ENCODE measurements at regions not wholly inside any gene's neighbourhood (a gene's known extent, or its start where the extent isn't known, plus 50 kb on each side); places are given as distances from the start of the nearest gene placed in this dataset.

DNA sequence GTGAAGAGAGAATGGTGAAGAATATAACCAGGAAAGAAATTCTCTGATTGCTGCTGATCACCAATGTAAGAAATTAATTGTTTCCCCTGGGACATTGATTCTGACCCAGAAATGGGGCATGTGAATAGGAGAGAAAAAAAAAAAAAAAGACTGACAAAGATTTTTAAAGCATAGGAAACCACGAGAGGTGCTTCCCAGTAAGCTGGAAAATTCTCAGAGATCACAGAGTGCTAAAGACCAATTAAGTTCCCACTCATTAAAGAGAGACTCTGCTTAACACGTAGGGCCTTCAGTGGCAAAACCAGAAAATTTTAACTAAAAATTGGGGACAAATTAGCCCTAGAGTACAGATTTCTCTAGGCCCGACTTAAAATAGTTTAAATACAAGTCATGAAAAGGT lies 604.4 kb downstream of the ARAP2 start:
- DNase-seq (no peak), ATAC-seq (no peak)
- no peaks in the 10 kb centered on the region for H3K9me3 ChIP-seq (ENCODE audit: control insufficient read depth, low read length, poor library complexity, severe bottlenecking)
- Mint-ChIP-seq H3K27me3 (no peaks in the 10 kb centered on the region), H3K36me3 (ENCODE audit: low read depth) (no peaks in the 10 kb centered on the region), H3K4me3 (no peak overlapping the region), H3K4me1 (no peaks in the 10 kb centered on the region), H3K27ac (no peak overlapping the region)

DNA sequence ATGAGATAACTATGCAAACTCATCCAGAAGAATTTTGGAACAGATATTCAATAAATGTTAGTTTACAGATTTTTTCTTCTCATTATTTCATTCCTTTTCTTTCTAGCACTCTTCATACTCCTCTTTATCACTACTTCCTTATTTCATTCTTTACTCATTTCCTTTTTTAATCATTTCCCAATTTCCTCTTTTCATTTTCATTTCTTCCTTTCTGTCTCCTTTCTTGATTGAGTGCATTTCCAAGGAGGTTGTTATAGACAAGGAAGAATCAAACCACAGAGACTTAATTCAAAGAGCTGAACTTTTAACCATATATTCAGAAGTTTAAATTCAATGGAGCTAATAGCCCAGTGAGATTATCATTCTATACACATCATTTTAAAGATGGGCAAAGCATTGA lies 600.7 kb downstream of the ARAP2 start:
- Mint-ChIP-seq H3K27ac (no peak overlapping the region), H3K27me3 (no peaks in the 10 kb centered on the region), H3K4me1 (no peaks in the 10 kb centered on the region), H3K36me3 (ENCODE audit: low read depth) (no peaks in the 10 kb centered on the region), H3K4me3 (no peak overlapping the region)
- ATAC-seq (no peak), DNase-seq (no peak)
- H3K9me3 ChIP-seq (ENCODE audit: control insufficient read depth, low read length, poor library complexity, severe bottlenecking): no peaks in the 10 kb centered on the region

DNA sequence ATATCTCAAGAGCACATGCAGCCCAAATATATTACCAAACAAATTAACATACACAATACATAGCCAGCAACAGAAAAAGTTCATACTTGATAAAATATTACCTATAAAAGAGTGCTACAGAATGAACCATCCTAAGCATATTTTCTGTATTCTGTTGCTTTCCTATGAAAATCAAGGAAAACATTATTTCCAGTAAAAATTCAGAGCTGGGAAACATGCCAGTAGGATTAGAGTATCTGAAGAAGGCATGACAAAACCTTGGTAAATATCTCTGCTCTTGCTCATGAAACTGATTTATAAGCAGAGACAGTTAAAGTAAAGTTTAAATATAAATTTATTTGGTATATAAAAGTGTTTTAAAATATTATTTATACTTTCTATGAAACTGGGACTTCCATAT lies 599.7 kb downstream of the ARAP2 start:
- Mint-ChIP-seq H3K36me3 (ENCODE audit: low read depth) (no peaks in the 10 kb centered on the region), H3K4me1 (no peaks in the 10 kb centered on the region), H3K27me3 (no peaks in the 10 kb centered on the region), H3K4me3 (no peak overlapping the region), H3K27ac (no peak overlapping the region)
- DNase-seq (no peak), ATAC-seq (no peak)
- no peaks in the 10 kb centered on the region for H3K9me3 ChIP-seq (ENCODE audit: control insufficient read depth, low read length, poor library complexity, severe bottlenecking)

DNA sequence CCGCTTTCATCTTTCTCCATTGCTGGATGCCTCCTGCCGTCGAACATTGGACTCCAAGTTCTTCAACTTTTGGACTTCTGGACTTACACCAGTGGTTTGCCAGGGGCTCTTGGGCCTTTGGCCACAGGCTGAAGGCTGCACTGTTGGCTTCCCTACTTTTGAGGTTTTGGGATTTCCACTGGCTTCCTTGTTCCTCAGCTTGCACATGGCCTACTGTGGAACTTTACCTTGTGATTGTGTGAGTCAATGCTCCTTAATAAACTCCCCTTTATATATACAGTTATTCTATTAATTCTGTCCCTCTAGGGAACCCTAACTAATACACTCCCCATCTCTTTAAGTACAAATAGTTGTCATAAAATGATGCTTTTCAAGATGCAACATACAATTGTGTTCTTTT lies 595.3 kb downstream of the ARAP2 start:
- DNase-seq: no peak
- Mint-ChIP-seq H3K27ac (no peak overlapping the region), H3K4me1 (no peaks in the 10 kb centered on the region), H3K36me3 (ENCODE audit: low read depth) (no peaks in the 10 kb centered on the region), H3K4me3 (no peak overlapping the region), H3K27me3 (no peaks in the 10 kb centered on the region)
- H3K9me3 ChIP-seq (ENCODE audit: control insufficient read depth, low read length, poor library complexity, severe bottlenecking): no peaks in the 10 kb centered on the region
- no peak for ATAC-seq

DNA sequence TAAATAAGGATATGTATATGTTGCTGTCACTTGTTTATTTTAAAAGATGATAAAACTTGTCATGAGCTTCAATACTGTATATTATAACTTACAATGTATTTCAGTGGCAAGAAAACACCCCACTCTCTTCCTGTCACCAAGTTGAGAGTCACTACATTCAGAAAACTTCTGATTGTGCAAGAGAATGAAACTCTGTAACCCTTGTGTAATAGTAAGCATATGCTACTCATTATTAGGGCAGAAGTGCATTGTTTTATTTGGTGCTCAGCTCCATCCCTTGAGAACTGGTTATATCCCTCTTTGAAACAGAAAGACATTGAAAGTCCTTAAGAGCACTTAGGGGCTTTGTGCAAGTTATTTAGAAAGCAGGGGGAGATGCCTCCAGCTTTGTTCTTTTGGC lies 594.5 kb downstream of the ARAP2 start:
- H3K36me3 Mint-ChIP-seq (ENCODE audit: low read depth): no peaks in the 10 kb centered on the region
- no peak overlapping the region for H3K27ac Mint-ChIP-seq
- no peak overlapping the region for H3K4me3 Mint-ChIP-seq
- H3K9me3 ChIP-seq (ENCODE audit: control insufficient read depth, low read length, poor library complexity, severe bottlenecking): no peaks in the 10 kb centered on the region
- no peaks in the 10 kb centered on the region for H3K4me1 Mint-ChIP-seq
- no peaks in the 10 kb centered on the region for H3K27me3 Mint-ChIP-seq
- DNase-seq (no peak), ATAC-seq (no peak)

DNA sequence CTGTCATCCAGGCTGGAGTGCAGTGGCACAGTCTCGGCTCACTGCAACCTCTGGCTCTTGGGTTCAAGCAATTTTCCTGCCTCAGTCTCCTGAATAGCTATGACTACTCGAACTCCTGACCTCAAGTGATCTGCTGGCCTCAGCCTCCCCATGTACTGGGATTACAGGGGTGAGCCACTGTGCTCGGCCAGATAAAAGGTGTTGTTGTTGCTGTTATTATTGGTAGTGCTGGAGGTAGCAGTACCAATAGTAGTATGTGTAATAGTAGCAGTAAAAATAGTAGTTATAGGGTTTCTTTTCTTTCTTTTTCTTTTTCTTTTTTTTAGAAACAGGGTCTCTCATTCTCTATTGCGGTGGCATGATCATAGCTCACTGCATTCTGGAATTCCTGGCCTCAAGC lies 592.1 kb downstream of the ARAP2 start:
- Mint-ChIP-seq H3K27me3 (no peaks in the 10 kb centered on the region), H3K4me3 (no peak overlapping the region), H3K36me3 (ENCODE audit: low read depth) (no peaks in the 10 kb centered on the region), H3K27ac (no peak overlapping the region), H3K4me1 (no peaks in the 10 kb centered on the region)
- DNase-seq: no peak
- no peaks in the 10 kb centered on the region for H3K9me3 ChIP-seq (ENCODE audit: control insufficient read depth, low read length, poor library complexity, severe bottlenecking)
- ATAC-seq: no peak

DNA sequence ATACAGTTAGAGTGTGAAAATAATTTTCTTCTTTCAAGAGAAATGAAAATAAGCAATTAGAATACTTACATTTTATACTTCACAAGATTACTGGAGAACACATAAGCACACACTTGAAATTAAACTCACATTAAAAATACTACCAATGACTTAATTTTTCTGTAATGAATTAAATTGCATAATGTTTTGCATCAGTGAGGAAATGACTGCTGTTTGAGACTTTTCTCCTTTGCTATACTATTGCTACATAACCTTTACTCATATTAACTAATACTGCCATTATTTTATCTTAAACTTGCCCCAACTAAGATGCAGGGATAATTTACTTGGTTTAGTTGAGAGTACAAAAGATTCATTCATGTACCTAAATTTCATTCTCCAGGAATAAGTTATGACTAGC lies 590.9 kb downstream of the ARAP2 start:
- H3K9me3 ChIP-seq (ENCODE audit: control insufficient read depth, low read length, poor library complexity, severe bottlenecking): no peaks in the 10 kb centered on the region
- no peak for DNase-seq
- Mint-ChIP-seq H3K4me3 (no peak overlapping the region), H3K27me3 (no peaks in the 10 kb centered on the region), H3K36me3 (ENCODE audit: low read depth) (no peaks in the 10 kb centered on the region), H3K27ac (no peak overlapping the region), H3K4me1 (no peaks in the 10 kb centered on the region)
- no peak for ATAC-seq

DNA sequence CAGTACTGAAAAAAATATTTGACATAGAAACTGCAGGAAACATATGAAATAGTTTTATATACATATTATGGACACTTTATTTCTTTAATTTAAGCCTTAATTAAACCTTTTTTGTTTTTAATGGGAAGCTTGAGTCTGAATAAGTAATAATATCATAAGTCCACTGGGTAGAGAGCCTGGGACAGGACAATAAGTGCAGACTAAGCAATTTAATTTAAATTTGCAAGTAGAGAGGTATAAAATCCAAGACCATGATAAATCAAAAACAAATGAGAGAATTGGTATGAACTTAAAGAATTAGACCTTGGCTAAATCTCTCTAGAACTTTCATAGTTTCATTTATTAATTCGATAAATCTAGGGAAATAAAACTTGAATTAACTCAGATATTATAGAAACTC lies 571.2 kb downstream of the ARAP2 start:
- DNase-seq (no peak), ATAC-seq (no peak)
- Mint-ChIP-seq H3K4me1 (no peaks in the 10 kb centered on the region), H3K36me3 (ENCODE audit: low read depth) (no peaks in the 10 kb centered on the region), H3K27ac (no peak overlapping the region), H3K4me3 (no peak overlapping the region), H3K27me3 (no peaks in the 10 kb centered on the region)
- no peaks in the 10 kb centered on the region for H3K9me3 ChIP-seq (ENCODE audit: control insufficient read depth, low read length, poor library complexity, severe bottlenecking)

DNA sequence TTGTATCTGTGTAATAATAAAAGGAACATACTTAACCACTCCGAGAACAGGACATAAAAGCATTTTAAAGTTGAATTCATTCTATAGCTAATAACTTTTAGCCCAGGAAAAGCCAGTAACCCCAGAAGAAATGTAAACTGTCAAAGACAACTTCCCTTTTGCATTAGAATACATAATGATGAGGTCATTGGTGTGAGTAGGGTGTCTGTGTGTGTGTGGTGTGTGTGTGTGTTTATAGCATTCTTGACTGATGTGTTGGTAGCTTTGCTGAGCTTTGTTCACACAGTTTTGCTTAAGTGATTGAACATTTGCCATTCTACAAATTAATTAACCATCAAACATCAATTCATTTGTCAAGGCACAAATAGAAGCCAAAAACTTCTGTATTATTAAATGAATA lies 559.6 kb downstream of the ARAP2 start:
- Mint-ChIP-seq H3K27ac (no peak overlapping the region), H3K36me3 (ENCODE audit: low read depth) (no peaks in the 10 kb centered on the region), H3K27me3 (no peaks in the 10 kb centered on the region), H3K4me1 (no peaks in the 10 kb centered on the region), H3K4me3 (no peak overlapping the region)
- H3K9me3 ChIP-seq (ENCODE audit: control insufficient read depth, low read length, poor library complexity, severe bottlenecking): no peaks in the 10 kb centered on the region
- ATAC-seq: no peak
- no peak for DNase-seq

DNA sequence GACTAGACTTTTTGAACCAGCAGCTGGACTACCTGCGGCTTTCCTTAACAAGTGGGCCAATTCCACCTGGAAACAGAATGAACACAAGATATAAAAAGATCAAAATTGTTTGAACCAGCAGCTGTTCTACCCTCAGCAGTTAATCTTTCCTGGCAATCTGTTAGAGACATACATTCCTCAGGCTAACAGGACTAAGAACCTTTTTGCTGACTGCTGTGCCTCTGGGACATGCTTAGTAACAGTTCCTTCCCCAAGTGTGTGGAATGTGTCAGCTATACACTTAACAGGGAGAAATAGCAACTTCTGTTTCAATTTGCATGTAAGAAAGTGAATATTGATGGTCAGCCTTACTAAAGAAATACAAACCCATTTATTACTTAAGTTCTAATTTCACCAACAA lies 554.4 kb downstream of the ARAP2 start:
- Mint-ChIP-seq H3K27me3 (no peaks in the 10 kb centered on the region), H3K4me1 (no peaks in the 10 kb centered on the region), H3K27ac (no peak overlapping the region), H3K36me3 (ENCODE audit: low read depth) (no peaks in the 10 kb centered on the region), H3K4me3 (no peak overlapping the region)
- DNase-seq: no peak
- H3K9me3 ChIP-seq (ENCODE audit: control insufficient read depth, low read length, poor library complexity, severe bottlenecking): no peaks in the 10 kb centered on the region
- ATAC-seq: no peak

DNA sequence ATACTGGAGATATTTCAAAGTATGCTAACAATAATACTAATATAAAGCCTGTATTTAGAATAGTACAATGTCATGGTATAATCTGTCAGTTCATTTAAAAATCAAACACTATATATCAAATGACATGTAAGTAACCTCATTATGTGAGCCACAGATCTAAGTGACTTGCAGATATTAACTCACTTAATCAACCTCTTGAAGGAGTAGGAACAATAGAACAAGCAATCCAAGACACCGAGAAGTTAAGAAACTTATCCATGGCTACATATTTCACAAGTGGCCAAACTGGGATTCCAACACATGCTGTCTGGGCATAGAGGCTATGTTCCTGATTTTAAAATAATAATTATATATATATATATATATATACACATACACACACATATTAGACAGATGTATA lies 554.0 kb downstream of the ARAP2 start:
- Mint-ChIP-seq H3K36me3 (ENCODE audit: low read depth) (no peaks in the 10 kb centered on the region), H3K27ac (no peak overlapping the region), H3K4me1 (no peaks in the 10 kb centered on the region), H3K27me3 (no peaks in the 10 kb centered on the region), H3K4me3 (no peak overlapping the region)
- DNase-seq (no peak), ATAC-seq (no peak)
- no peaks in the 10 kb centered on the region for H3K9me3 ChIP-seq (ENCODE audit: control insufficient read depth, low read length, poor library complexity, severe bottlenecking)

DNA sequence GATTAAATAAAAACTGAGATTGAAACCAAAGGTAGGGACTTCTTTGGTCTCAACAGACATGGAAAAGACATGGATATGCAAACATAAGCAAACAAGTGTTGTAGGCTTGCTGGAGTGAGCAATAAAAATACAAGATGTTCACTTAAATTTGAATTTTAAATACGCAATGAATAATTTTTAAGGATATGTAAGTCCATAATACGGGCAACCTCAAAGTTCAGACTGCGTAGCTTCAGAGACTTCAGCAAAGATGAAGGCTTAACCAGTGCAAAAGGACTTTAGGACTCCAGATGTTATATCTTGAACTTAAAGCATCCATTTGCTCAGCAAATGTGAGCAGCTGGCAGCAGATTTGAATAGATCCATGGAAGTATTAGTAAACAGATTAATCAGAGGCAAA lies 549.3 kb downstream of the ARAP2 start:
- ATAC-seq (no peak), DNase-seq (no peak)
- Mint-ChIP-seq H3K4me3 (no peak overlapping the region), H3K4me1 (no peaks in the 10 kb centered on the region), H3K27me3 (no peaks in the 10 kb centered on the region), H3K36me3 (ENCODE audit: low read depth) (no peaks in the 10 kb centered on the region), H3K27ac (no peak overlapping the region)
- no peaks in the 10 kb centered on the region for H3K9me3 ChIP-seq (ENCODE audit: control insufficient read depth, low read length, poor library complexity, severe bottlenecking)

DNA sequence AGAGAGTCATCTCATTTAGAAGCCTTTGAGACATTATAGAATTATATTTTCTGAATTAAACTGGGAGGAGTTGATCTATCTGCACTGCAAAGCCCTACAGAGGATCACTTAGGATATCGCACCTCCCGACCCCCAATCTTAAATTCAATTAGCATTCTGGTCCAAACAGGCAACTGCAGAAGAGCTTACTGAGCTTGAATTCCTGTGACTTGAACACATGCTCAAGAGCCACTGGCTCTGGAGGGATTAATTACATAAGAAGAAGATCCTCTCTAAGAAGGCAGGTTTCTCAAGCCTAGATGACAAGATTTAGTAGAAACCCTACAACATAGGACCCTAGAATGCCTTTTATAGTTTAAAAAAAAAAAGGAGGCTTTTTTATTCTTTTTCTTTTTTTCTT lies 548.9 kb downstream of the ARAP2 start:
- Mint-ChIP-seq H3K36me3 (ENCODE audit: low read depth) (no peaks in the 10 kb centered on the region), H3K27me3 (no peaks in the 10 kb centered on the region), H3K27ac (no peak overlapping the region), H3K4me3 (no peak overlapping the region), H3K4me1 (no peaks in the 10 kb centered on the region)
- no peaks in the 10 kb centered on the region for H3K9me3 ChIP-seq (ENCODE audit: control insufficient read depth, low read length, poor library complexity, severe bottlenecking)
- ATAC-seq (no peak), DNase-seq (no peak)

DNA sequence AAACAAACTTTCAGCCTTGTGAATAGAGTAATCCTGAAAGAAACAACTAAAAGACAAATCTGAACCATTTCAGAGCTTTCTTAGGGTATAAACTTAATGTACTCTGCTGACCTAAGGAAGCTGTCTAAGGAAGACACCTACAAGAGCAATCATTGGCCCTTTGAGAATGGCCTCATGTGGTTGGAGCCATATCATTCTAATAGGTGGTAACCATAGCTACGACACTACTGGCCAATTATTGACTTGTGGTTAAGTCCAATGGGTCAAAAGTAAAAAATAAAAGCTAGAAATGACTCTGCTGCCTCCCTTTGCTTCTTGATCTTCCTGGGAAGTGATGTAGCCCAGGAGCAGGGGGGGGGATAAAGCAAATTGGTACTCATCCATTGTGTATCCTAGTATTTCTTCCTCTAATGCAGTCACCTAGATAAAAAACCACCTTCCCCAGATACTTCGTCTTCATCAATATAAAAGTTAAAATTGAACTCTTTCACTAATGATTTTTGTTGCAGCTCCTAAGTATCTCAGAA lies 547.0 kb downstream of the ARAP2 start:
- H3K36me3 Mint-ChIP-seq (ENCODE audit: low read depth): no peaks in the 10 kb centered on the region
- no peak for DNase-seq

DNA sequence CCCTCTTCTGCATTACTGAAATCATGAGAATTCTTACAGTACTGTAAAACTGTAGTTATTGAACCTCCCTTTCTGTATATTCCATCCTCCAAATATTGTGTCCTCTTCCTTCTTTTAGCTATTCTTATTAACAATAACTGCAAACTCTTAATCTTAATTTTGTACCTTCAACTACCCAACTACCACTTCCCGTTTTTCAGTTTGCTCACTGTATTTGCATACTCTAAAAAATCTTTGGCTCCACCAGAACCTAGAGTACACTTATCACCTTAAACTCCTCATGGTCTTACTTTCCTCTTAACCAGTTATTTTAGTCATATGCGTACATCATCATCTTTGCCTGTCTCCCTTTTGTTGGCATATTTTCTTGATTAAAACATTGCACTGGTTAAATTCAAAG lies 543.7 kb downstream of the ARAP2 start:
- ATAC-seq: no peak
- H3K27ac Mint-ChIP-seq: no peak overlapping the region
- no peak overlapping the region for H3K4me3 Mint-ChIP-seq
- no peaks in the 10 kb centered on the region for H3K36me3 Mint-ChIP-seq (ENCODE audit: low read depth)
- no peaks in the 10 kb centered on the region for H3K9me3 ChIP-seq (ENCODE audit: control insufficient read depth, low read length, poor library complexity, severe bottlenecking)
- no peaks in the 10 kb centered on the region for H3K27me3 Mint-ChIP-seq
- DNase-seq: no peak
- H3K4me1 Mint-ChIP-seq: no peaks in the 10 kb centered on the region

More for the DNA sequence above, 547.0 kb downstream of the ARAP2 start:
- H3K27me3 Mint-ChIP-seq: no peaks in the 10 kb centered on the region
- H3K4me1 Mint-ChIP-seq: no peaks in the 10 kb centered on the region
- H3K9me3 ChIP-seq (ENCODE audit: control insufficient read depth, low read length, poor library complexity, severe bottlenecking): no peaks in the 10 kb centered on the region
- ATAC-seq: no peak
- H3K27ac Mint-ChIP-seq: no peak overlapping the region
- no peak overlapping the region for H3K4me3 Mint-ChIP-seq

All from T-helper 17 cell (primary cell).